SK-N-SH treated with all-trans-retinoic acid at 6 μM for 48 hours (cell line): ENCODE measurements at regions not wholly inside any gene's neighbourhood (a gene's known extent, or its start where the extent isn't known, plus 50 kb on each side); places are given as distances from the start of the nearest gene placed in this dataset.

Experiments
- ATAC-seq: fragments of 200-7000 bp; cut with Tn5 transposase; 3 replicates; pipeline ENCODE4 v1.9.1; 2020; ENCODE audit warnings: mild to moderate bottlenecking, moderate library complexity
- ARNTL ChIP-seq: fragments of 450-650 bp; formaldehyde crosslinking; IDR thresholded peaks from 2 replicates; pipeline ENCODE4 v1.5.0; 2020; ENCODE audit warnings: low read depth, mild to moderate bottlenecking, moderate library complexity, borderline replicate concordance
- BACH2 ChIP-seq: fragments of 250-450 bp; sonication (Bioruptor Pico); IDR thresholded peaks from 2 replicates; pipeline ENCODE4 v1.9.0; 2021; ENCODE audit warnings: mild to moderate bottlenecking, borderline replicate concordance
- CSDC2 ChIP-seq: fragments of 250-450 bp; sonication (Bioruptor Pico); IDR thresholded peaks from 2 replicates; pipeline ENCODE4 v1.5.0; 2020; ENCODE audit warnings: mild to moderate bottlenecking, moderate library complexity
- GLIS3 ChIP-seq: fragments of 250-450 bp; sonication (Bioruptor Pico); IDR thresholded peaks from 2 replicates; pipeline ENCODE4 v1.5.0; 2020; ENCODE audit warnings: mild to moderate bottlenecking, moderate library complexity
- ISL1 ChIP-seq: fragments of 250-450 bp; sonication (Bioruptor Pico); IDR thresholded peaks from 2 replicates; pipeline ENCODE4 v2.1.2; 2022; ENCODE audit warnings: mild to moderate bottlenecking, moderate library complexity
- PPARA ChIP-seq: fragments of 250-450 bp; sonication (Bioruptor Pico); IDR thresholded peaks from 2 replicates; pipeline ENCODE4 v1.5.0; 2020; ENCODE audit warnings: mild to moderate bottlenecking, borderline replicate concordance
- RARB ChIP-seq: fragments of 250-450 bp; sonication (Bioruptor Pico); IDR thresholded peaks from 2 replicates; pipeline ENCODE4 v1.8.0; 2021; ENCODE audit warnings: mild to moderate bottlenecking, moderate library complexity
- SNAI2 ChIP-seq: fragments of 250-450 bp; sonication (Bioruptor Pico); IDR thresholded peaks from 2 replicates; pipeline ENCODE4 v1.5.0; 2020; ENCODE audit warnings: mild to moderate bottlenecking, moderate library complexity
- TCF4 ChIP-seq: fragments of 250-450 bp; sonication (Bioruptor Pico); IDR thresholded peaks from 2 replicates; pipeline ENCODE4 v1.8.0; 2021; ENCODE audit warnings: mild to moderate bottlenecking, moderate library complexity, borderline replicate concordance
- TOX ChIP-seq: fragments of 250-450 bp; sonication (Bioruptor Pico); IDR thresholded peaks from 2 replicates; pipeline ENCODE4 v1.8.0; 2021; ENCODE audit warnings: mild to moderate bottlenecking, moderate library complexity, borderline replicate concordance
- ZC3H10 ChIP-seq: fragments of 250-450 bp; sonication (Bioruptor Pico); IDR thresholded peaks from 2 replicates; pipeline ENCODE4 v1.5.1; 2021; ENCODE audit warnings: mild to moderate bottlenecking, moderate library complexity
- ZFP3 ChIP-seq: fragments of 250-450 bp; sonication (Bioruptor Pico); IDR thresholded peaks from 2 replicates; pipeline ENCODE4 v1.5.0; 2020; ENCODE audit warnings: mild to moderate bottlenecking, moderate library complexity
- ZFP30 ChIP-seq: fragments of 450-650 bp; formaldehyde crosslinking; IDR thresholded peaks from 2 replicates; pipeline ENCODE4 v1.5.0; 2022; ENCODE audit warnings: mild to moderate bottlenecking, moderate library complexity
- ZNF565 ChIP-seq: fragments of 450-650 bp; formaldehyde crosslinking; conservative IDR thresholded peaks from 2 replicates; pipeline ENCODE4 v1.5.0; 2020; ENCODE audit warnings: low read depth, mild to moderate bottlenecking, moderate library complexity
- ZNF70 ChIP-seq: fragments of 450-650 bp; formaldehyde crosslinking; IDR thresholded peaks from 2 replicates; pipeline ENCODE4 v1.5.0; 2020; ENCODE audit warnings: mild to moderate bottlenecking, moderate library complexity
- ZNF8 ChIP-seq: fragments of 450-650 bp; formaldehyde crosslinking; IDR thresholded peaks from 2 replicates; pipeline ENCODE4 v1.5.0; 2020; ENCODE audit warnings: mild to moderate bottlenecking, moderate library complexity
- TF ChIP-seq, protein P1 (sequence below): fragments of 250-450 bp; sonication (Bioruptor Pico); IDR thresholded peaks from 2 replicates; pipeline ENCODE4 v1.5.1; 2021; ENCODE audit warnings: mild to moderate bottlenecking, moderate library complexity
- TF ChIP-seq, protein P2 (sequence below): fragments of 250-450 bp; sonication (Bioruptor Pico); IDR thresholded peaks from 2 replicates; pipeline ENCODE4 v1.5.0; 2020; ENCODE audit warnings: mild to moderate bottlenecking, moderate library complexity
- TF ChIP-seq, protein P3 (sequence below): fragments of 250-450 bp; sonication (Bioruptor Pico); IDR thresholded peaks from 2 replicates; pipeline ENCODE4 v1.8.0; 2020; ENCODE audit warnings: mild to moderate bottlenecking, moderate library complexity, borderline replicate concordance
- TF ChIP-seq, protein P4 (sequence below): fragments of 250-450 bp; sonication (Bioruptor Pico); IDR thresholded peaks from 2 replicates; pipeline ENCODE4 v1.5.1; 2020; ENCODE audit warnings: low read depth, mild to moderate bottlenecking, moderate library complexity
- TF ChIP-seq, protein P5 (sequence below): fragments of 250-450 bp; sonication (Bioruptor Pico); IDR thresholded peaks from 2 replicates; pipeline ENCODE4 v1.8.0; 2021; ENCODE audit warnings: low read depth, mild to moderate bottlenecking, moderate library complexity, borderline replicate concordance

DNA sequence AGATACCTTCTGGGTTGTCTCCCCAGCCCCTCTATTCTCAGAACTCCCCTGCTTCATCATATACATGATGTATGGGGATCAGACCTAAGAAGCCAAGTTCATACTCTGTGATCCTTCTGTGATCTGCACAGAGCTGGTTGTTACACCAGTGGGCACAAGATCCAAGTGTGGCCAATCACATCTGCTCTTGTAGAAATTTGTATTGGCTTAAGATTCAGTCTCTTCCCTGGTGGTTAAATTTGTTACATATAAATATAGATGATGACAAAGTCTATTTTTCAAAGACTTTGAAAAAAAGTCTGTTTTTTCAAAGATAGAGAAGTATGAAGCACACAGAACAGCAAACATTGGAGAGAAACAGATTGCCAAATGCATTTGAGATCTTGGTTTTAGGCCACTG, 135.8 kb upstream of the FGGY start:
- TF ChIP-seq ZC3H10 (CRISPR knock-in tag) (no peak), PPARA (no peak), BACH2 (no peak), TCF4 (CRISPR knock-in tag) (no peak), RARB (CRISPR knock-in tag) (no peak), ZNF8 (CRISPR knock-in tag) (no peak)
- TF ChIP-seq, protein P1, sequence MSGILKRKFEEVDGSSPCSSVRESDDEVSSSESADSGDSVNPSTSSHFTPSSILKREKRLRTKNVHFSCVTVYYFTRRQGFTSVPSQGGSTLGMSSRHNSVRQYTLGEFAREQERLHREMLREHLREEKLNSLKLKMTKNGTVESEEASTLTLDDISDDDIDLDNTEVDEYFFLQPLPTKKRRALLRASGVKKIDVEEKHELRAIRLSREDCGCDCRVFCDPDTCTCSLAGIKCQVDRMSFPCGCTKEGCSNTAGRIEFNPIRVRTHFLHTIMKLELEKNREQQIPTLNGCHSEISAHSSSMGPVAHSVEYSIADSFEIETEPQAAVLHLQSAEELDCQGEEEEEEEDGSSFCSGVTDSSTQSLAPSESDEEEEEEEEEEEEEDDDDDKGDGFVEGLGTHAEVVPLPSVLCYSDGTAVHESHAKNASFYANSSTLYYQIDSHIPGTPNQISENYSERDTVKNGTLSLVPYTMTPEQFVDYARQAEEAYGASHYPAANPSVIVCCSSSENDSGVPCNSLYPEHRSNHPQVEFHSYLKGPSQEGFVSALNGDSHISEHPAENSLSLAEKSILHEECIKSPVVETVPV, result no peak
- TF ChIP-seq, protein P2, sequence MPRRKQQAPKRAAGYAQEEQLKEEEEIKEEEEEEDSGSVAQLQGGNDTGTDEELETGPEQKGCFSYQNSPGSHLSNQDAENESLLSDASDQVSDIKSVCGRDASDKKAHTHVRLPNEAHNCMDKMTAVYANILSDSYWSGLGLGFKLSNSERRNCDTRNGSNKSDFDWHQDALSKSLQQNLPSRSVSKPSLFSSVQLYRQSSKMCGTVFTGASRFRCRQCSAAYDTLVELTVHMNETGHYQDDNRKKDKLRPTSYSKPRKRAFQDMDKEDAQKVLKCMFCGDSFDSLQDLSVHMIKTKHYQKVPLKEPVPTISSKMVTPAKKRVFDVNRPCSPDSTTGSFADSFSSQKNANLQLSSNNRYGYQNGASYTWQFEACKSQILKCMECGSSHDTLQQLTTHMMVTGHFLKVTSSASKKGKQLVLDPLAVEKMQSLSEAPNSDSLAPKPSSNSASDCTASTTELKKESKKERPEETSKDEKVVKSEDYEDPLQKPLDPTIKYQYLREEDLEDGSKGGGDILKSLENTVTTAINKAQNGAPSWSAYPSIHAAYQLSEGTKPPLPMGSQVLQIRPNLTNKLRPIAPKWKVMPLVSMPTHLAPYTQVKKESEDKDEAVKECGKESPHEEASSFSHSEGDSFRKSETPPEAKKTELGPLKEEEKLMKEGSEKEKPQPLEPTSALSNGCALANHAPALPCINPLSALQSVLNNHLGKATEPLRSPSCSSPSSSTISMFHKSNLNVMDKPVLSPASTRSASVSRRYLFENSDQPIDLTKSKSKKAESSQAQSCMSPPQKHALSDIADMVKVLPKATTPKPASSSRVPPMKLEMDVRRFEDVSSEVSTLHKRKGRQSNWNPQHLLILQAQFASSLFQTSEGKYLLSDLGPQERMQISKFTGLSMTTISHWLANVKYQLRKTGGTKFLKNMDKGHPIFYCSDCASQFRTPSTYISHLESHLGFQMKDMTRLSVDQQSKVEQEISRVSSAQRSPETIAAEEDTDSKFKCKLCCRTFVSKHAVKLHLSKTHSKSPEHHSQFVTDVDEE, result no peak
- ATAC-seq, result no peak

DNA sequence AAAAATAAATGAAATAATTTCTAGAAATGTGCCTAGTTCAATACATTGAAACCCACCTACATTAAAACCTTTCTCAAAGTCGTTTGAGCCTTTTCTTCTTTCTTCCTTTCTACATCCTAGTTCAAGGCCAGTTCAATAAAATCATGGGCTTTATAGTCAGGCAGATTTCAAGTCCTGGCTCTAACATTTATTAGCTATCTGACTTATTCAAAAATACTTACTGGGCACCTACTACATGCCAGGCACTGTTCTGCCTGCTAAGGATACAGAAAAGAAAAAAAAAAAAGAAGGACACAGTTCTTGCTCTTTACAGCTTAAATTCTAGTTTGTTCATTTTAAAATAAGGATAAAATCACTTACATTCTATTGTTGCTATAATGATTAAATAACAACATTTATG, 134.2 kb upstream of the FGGY start:
- no peak for ATAC-seq
- no peak for TF ChIP-seq GLIS3 (CRISPR knock-in tag)
- TF ChIP-seq, protein P1, result no peak
- no peak for TF ChIP-seq ZNF565 (CRISPR knock-in tag)
- TF ChIP-seq SNAI2, result no peak
- no peak for TF ChIP-seq ZNF8 (CRISPR knock-in tag)
- TF ChIP-seq, protein P3, sequence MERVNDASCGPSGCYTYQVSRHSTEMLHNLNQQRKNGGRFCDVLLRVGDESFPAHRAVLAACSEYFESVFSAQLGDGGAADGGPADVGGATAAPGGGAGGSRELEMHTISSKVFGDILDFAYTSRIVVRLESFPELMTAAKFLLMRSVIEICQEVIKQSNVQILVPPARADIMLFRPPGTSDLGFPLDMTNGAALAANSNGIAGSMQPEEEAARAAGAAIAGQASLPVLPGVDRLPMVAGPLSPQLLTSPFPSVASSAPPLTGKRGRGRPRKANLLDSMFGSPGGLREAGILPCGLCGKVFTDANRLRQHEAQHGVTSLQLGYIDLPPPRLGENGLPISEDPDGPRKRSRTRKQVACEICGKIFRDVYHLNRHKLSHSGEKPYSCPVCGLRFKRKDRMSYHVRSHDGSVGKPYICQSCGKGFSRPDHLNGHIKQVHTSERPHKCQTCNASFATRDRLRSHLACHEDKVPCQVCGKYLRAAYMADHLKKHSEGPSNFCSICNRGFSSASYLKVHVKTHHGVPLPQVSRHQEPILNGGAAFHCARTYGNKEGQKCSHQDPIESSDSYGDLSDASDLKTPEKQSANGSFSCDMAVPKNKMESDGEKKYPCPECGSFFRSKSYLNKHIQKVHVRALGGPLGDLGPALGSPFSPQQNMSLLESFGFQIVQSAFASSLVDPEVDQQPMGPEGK (CRISPR knock-in tag), result no peak
- no peak for TF ChIP-seq CSDC2 (CRISPR knock-in tag)
- TF ChIP-seq, all 23 proteins: peak for 0

DNA sequence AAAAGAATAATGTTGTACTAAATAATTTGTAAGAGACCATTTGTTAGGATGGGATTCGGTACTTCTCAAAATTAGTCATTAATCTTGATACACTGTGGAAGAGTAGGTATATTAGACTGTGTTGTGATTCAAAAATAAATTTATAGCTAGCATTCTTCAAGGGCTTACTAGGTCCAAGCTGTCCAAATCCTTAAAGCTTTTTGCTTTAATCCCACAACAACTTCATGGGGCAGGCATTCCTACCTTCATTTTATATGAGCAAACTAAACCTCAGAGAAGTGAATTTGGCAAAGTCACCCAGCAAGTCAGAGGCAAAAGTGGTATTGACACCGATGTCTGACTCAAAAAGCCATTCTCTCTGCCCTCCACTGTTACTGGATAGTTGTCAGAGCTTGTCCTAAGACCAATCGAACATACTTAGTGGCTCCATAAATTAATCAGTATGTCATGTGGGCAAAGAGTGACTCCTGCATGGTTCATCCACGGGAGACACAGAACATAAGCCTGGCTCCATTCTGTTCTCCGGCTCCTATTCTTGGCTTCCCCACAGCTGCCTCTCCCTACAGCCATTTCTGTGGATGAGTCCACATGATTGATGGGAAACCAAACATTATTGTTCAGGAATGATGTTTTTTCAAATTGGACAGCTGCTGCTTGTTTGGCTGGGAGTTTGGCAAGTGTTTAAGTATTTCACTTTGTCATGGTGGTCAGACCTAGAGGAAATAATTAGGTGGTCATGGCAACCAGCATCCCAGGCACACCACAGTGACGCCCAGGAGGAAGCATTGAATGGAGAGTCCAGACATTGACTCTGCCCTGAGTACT, 133.4 kb upstream of the FGGY start:
- peak; percentile 94 for ATAC-seq
- TF ChIP-seq, protein P4, sequence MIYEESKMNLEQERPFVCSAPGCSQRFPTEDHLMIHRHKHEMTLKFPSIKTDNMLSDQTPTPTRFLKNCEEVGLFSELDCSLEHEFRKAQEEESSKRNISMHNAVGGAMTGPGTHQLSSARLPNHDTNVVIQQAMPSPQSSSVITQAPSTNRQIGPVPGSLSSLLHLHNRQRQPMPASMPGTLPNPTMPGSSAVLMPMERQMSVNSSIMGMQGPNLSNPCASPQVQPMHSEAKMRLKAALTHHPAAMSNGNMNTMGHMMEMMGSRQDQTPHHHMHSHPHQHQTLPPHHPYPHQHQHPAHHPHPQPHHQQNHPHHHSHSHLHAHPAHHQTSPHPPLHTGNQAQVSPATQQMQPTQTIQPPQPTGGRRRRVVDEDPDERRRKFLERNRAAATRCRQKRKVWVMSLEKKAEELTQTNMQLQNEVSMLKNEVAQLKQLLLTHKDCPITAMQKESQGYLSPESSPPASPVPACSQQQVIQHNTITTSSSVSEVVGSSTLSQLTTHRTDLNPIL, result no peak
- TF ChIP-seq SNAI2 (no peak), ZNF8 (CRISPR knock-in tag) (no peak), CSDC2 (CRISPR knock-in tag) (no peak), TOX (CRISPR knock-in tag) (no peak), BACH2 (no peak), ZNF70 (CRISPR knock-in tag) (no peak), ZFP3 (CRISPR knock-in tag) (no peak), ARNTL (no peak), ZFP30 (CRISPR knock-in tag) (no peak), RARB (CRISPR knock-in tag) (no peak), GLIS3 (CRISPR knock-in tag) (no peak), TCF4 (CRISPR knock-in tag) (no peak), ISL1 (CRISPR knock-in tag) (no peak)
- TF ChIP-seq, protein P3 (CRISPR knock-in tag), result no peak
- TF ChIP-seq, protein P5, sequence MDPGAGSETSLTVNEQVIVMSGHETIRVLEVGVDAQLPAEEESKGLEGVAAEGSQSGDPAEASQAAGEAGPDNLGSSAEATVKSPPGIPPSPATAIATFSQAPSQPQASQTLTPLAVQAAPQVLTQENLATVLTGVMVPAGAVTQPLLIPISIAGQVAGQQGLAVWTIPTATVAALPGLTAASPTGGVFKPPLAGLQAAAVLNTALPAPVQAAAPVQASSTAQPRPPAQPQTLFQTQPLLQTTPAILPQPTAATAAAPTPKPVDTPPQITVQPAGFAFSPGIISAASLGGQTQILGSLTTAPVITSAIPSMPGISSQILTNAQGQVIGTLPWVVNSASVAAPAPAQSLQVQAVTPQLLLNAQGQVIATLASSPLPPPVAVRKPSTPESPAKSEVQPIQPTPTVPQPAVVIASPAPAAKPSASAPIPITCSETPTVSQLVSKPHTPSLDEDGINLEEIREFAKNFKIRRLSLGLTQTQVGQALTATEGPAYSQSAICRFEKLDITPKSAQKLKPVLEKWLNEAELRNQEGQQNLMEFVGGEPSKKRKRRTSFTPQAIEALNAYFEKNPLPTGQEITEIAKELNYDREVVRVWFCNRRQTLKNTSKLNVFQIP (CRISPR knock-in tag), result no peak
- TF ChIP-seq, all 23 proteins: peak for 0
